ENCODE measurements at regions not wholly inside any gene's neighbourhood (a gene's known extent, or its start where the extent isn't known, plus 50 kb on each side); places are given as distances from the start of the nearest gene placed in this dataset.

DNA sequence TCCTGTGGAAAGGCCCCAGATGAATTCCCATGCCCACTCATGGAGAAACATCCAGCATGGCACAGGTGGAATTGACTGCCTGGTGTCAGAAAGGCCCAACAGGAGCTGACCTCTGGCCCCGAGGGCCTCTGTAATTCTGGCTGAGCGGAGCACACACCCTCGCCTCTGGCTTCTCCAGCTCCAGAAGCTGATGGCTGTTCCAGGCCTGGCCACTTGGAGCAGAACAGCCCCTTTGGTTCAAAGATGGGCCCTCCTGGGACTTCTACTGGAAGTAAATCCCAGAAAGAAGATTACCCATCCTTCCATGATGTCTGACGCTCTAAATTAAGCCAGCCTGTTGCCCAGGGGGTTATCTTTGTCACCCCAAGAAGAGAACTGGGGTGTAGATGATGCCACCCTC is 275.1 kb upstream of the CDH4 start:
- TF ChIP-seq CTCF (conservative IDR thresholded peaks at IDR 0.05; ENCODE audit: low read depth, low read length), result no peak
- no peak overlapping the region for H3K4me3 ChIP-seq (ENCODE audit: low read depth, low read length)
- no peak for DNase-seq (ENCODE audit: low read depth)

GRCh38 chr20:60977901-60978300 is 274.2 kb upstream of the CDH4 start:
- DNase-seq (ENCODE audit: low read depth), result no peak
- no peak for TF ChIP-seq CTCF (conservative IDR thresholded peaks at IDR 0.05; ENCODE audit: low read depth, low read length)
- no peak overlapping the region for H3K4me3 ChIP-seq (ENCODE audit: low read depth, low read length)

GRCh38 chr20:60984666-60985065 is 267.4 kb upstream of the CDH4 start:
- no peak overlapping the region for H3K4me3 ChIP-seq (ENCODE audit: low read depth, low read length)
- no peak for TF ChIP-seq CTCF (conservative IDR thresholded peaks at IDR 0.05; ENCODE audit: low read depth, low read length)
- no peak for DNase-seq (ENCODE audit: low read depth)

DNA sequence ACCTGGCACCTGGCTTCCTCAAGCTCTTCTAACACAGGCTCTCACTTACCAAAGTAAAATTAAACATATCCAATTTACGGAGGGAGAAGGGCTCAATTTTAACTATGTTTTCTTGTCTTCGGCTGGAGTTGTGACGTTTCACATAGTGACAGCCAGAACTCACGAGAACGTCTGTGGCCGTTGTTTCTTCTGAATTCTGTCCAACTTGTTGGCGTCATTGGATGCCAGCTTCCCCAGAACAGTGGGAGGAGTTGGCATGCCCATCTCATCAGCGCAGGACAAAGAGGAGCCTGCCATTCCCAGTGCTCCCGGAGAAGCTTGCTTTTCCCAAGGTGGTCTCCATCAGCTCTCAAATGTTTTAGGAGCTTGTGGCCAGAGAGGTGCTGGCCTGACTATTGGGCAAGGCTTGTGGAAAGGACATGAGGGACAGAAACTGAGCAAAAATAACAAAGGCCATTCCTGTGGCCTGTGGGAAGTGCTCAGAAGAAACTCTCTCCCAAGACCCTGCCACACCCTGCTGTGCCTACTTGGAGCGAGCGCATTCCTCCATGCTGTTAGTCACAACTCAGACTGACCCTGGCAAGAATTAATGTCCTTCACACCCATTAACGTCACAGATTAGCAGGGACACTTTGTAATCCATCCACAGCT is 265.4 kb upstream of the CDH4 start:
- no peak for TF ChIP-seq CTCF (conservative IDR thresholded peaks at IDR 0.05; ENCODE audit: low read depth, low read length)
- no peak for DNase-seq (ENCODE audit: low read depth)
- no peak overlapping the region for H3K4me3 ChIP-seq (ENCODE audit: low read depth, low read length)

- no peak overlapping the region for H3K4me3 ChIP-seq (ENCODE audit: low read depth, low read length)
- no peak for TF ChIP-seq CTCF (conservative IDR thresholded peaks at IDR 0.05; ENCODE audit: low read depth, low read length)
- no peak for DNase-seq (ENCODE audit: low read depth)
Measured at GRCh38 chr20:60990061-60990460, 262.0 kb upstream of the CDH4 start.

- no peak for TF ChIP-seq CTCF (conservative IDR thresholded peaks at IDR 0.05; ENCODE audit: low read depth, low read length)
- no peak overlapping the region for H3K4me3 ChIP-seq (ENCODE audit: low read depth, low read length)
- DNase-seq (ENCODE audit: low read depth), result no peak
Measured at GRCh38 chr20:60990643-60991042, 261.4 kb upstream of the CDH4 start.

GRCh38 chr20:60993433-60994044 is 258.5 kb upstream of the CDH4 start:
- no peak for DNase-seq (ENCODE audit: low read depth)
- no peak for TF ChIP-seq CTCF (conservative IDR thresholded peaks at IDR 0.05; ENCODE audit: low read depth, low read length)
- no peak overlapping the region for H3K4me3 ChIP-seq (ENCODE audit: low read depth, low read length)

Data from choroid plexus epithelial cell (primary cell).